ENCODE measurements at regions not wholly inside any gene's neighbourhood (a gene's known extent, or its start where the extent isn't known, plus 50 kb on each side); places are given as distances from the start of the nearest gene placed in this dataset.
"Not testable (repeated sequence)": the region's sequence is repeated elsewhere in the genome, so short reads cannot be mapped to it uniquely, and the experiment has no call there.

GRCh38 chr1:199220031-199220430, 581.2 kb downstream of the PTPRC start:
- no peak for DNase-seq (ENCODE audit: low spot score)

GRCh38 chr1:199221371-199222150, 582.7 kb downstream of the PTPRC start:
- no peak for DNase-seq (ENCODE audit: low spot score)

GRCh38 chr1:199223936-199224335, 585.1 kb downstream of the PTPRC start:
- DNase-seq (ENCODE audit: low spot score), result no peak

- no peak for DNase-seq (ENCODE audit: low spot score)
Measured at GRCh38 chr1:199226163-199226562, 587.3 kb downstream of the PTPRC start.

GRCh38 chr1:199242147-199242546, 603.3 kb downstream of the PTPRC start:
- no peak for DNase-seq (ENCODE audit: low spot score)

- no peak for DNase-seq (ENCODE audit: low spot score)
Measured at GRCh38 chr1:199242601-199243000, 603.8 kb downstream of the PTPRC start.

GRCh38 chr1:199243423-199244061, 604.7 kb downstream of the PTPRC start:
- DNase-seq (ENCODE audit: low spot score), result peak; percentile 30

- no peak for DNase-seq (ENCODE audit: low spot score)
Measured at GRCh38 chr1:199245946-199246345, 607.1 kb downstream of the PTPRC start.

GRCh38 chr1:199246716-199247115, 607.9 kb downstream of the PTPRC start:
- DNase-seq (ENCODE audit: low spot score), result no peak

GRCh38 chr1:199247891-199248290, 609.1 kb downstream of the PTPRC start:
- DNase-seq (ENCODE audit: low spot score), result no peak

GRCh38 chr1:199254040-199254439, 615.2 kb downstream of the PTPRC start:
- DNase-seq (ENCODE audit: low spot score), result not testable (repeated sequence)

GRCh38 chr1:199261328-199261727, 622.5 kb downstream of the PTPRC start:
- DNase-seq (ENCODE audit: low spot score), result no peak

- DNase-seq (ENCODE audit: low spot score), result no peak
Measured at GRCh38 chr1:199264283-199264682, 625.4 kb downstream of the PTPRC start.

- no peak for DNase-seq (ENCODE audit: low spot score)
Measured at GRCh38 chr1:199264911-199265310, 626.1 kb downstream of the PTPRC start.

GRCh38 chr1:199265319-199265718, 626.5 kb downstream of the PTPRC start:
- DNase-seq (ENCODE audit: low spot score), result no peak

GRCh38 chr1:199269241-199269640, 630.4 kb downstream of the PTPRC start:
- no peak for DNase-seq (ENCODE audit: low spot score)

- peak; percentile 65 for DNase-seq (ENCODE audit: low spot score)
Measured at GRCh38 chr1:199272139-199272544, 633.3 kb downstream of the PTPRC start.

- peak; percentile 87 for DNase-seq (ENCODE audit: low spot score)
Measured at GRCh38 chr1:199272628-199273086, 633.8 kb downstream of the PTPRC start.

GRCh38 chr1:199273837-199274379, 635.1 kb downstream of the PTPRC start:
- no peak for DNase-seq (ENCODE audit: low spot score)

GRCh38 chr1:199279067-199279466, 640.2 kb downstream of the PTPRC start:
- no peak for DNase-seq (ENCODE audit: low spot score)

GRCh38 chr1:199279872-199280645, 641.2 kb downstream of the PTPRC start:
- DNase-seq (ENCODE audit: low spot score), result peak; percentile 37

- DNase-seq (ENCODE audit: low spot score), result no peak
Measured at GRCh38 chr1:199282751-199283305, 644.0 kb downstream of the PTPRC start.

Measured in AG08395 (cell line).